ENCODE measurements at regions not wholly inside any gene's neighbourhood (a gene's known extent, or its start where the extent isn't known, plus 50 kb on each side); places are given as distances from the start of the nearest gene placed in this dataset.

DNA sequence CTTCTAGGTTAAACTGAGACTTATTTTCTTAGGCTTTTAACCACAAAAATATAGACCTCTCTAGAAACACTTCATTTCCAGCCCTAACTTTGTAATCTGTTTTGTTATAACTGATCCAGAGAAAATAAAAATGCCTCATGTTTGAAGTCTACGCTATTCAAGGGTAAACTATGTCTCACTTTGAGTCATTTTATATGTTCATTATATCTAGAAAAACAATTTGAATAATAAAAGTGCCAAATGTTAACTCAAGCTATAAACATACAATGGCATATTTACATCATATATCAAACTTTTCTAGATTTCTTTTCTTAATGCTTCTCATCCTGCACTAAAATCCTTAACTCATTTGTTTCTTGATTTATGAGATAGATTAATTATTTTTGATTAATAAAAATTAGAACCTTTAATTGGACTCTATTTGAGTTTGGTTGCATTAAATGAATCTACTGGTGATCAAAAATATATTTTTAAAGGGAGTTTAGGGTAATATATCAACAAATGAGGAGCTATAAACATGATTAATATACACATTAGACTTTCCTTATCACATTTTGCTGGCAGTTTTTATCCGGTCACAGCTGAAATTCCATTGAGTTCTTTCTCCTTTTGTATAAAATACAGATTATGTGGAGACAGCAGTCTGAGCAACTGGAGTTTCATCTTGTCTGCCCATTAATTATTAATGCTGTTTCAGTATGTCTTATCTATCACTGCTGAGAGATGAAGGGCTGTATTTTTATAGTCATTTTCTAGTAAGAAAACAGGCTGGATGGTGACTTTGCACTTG lies 246.5 kb downstream of the TBX18 start:
- DNase-seq (ENCODE audit: low read depth) = no peak
- no peak overlapping the region for H3K4me3 ChIP-seq (ENCODE audit: low read depth, low read length)
- TF ChIP-seq, protein P1, sequence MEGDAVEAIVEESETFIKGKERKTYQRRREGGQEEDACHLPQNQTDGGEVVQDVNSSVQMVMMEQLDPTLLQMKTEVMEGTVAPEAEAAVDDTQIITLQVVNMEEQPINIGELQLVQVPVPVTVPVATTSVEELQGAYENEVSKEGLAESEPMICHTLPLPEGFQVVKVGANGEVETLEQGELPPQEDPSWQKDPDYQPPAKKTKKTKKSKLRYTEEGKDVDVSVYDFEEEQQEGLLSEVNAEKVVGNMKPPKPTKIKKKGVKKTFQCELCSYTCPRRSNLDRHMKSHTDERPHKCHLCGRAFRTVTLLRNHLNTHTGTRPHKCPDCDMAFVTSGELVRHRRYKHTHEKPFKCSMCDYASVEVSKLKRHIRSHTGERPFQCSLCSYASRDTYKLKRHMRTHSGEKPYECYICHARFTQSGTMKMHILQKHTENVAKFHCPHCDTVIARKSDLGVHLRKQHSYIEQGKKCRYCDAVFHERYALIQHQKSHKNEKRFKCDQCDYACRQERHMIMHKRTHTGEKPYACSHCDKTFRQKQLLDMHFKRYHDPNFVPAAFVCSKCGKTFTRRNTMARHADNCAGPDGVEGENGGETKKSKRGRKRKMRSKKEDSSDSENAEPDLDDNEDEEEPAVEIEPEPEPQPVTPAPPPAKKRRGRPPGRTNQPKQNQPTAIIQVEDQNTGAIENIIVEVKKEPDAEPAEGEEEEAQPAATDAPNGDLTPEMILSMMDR (IDR thresholded peaks at IDR 0.05; ENCODE audit: low read depth, low read length, missing control alignments) = no peak
- in situ Hi-C loops (cut with HindIII; ENCODE audit: low sequenced_read_pairs) = no loop called here

DNA sequence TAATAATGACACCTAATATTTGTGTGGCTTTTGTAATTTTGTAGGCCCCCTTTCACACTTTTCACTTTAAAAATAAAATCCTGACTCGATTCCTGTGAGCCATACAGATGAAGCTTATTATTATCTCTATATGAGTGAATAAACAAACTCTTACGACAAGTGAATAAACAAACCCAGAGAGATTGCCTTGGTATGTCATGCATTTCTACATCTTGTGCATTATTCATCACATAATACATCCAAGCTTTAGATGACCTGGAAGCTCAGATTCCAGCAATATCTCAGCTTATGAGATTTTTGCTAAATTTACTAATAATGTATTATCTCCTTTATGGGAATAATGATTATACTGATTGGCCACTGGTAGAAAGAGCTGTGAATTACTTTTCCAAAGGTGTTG lies 248.2 kb downstream of the TBX18 start:
- TF ChIP-seq, protein P1 (IDR thresholded peaks at IDR 0.05; ENCODE audit: low read depth, low read length, missing control alignments) = no peak
- H3K4me3 ChIP-seq (ENCODE audit: low read depth, low read length) = no peak overlapping the region
- in situ Hi-C loops (cut with HindIII; ENCODE audit: low sequenced_read_pairs) = no loop called here
- DNase-seq (ENCODE audit: low read depth) = no peak

DNA sequence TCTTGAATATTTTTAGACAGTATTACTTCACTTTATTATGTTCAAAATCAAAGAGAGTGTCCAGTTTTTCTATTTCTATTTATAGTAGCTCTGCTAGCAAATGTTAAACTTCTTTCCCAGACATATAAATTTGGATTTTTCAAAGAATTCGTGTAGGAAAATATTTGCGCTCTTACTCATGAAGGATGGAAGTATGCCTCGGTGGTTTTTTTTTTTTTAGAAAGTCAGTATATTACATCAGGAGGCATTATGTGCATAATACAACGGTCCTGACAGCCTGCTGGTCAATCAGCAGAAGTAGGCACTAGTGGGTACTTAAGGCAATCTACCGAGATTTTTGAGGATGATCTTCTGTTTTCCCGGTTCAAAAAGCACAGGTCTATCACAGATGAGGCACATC lies 249.3 kb downstream of the TBX18 start:
- H3K4me3 ChIP-seq (ENCODE audit: low read depth, low read length) = no peak overlapping the region
- in situ Hi-C loops (cut with HindIII; ENCODE audit: low sequenced_read_pairs) = no loop called here
- no peak for DNase-seq (ENCODE audit: low read depth)
- TF ChIP-seq, protein P1 (IDR thresholded peaks at IDR 0.05; ENCODE audit: low read depth, low read length, missing control alignments) = no peak

DNA sequence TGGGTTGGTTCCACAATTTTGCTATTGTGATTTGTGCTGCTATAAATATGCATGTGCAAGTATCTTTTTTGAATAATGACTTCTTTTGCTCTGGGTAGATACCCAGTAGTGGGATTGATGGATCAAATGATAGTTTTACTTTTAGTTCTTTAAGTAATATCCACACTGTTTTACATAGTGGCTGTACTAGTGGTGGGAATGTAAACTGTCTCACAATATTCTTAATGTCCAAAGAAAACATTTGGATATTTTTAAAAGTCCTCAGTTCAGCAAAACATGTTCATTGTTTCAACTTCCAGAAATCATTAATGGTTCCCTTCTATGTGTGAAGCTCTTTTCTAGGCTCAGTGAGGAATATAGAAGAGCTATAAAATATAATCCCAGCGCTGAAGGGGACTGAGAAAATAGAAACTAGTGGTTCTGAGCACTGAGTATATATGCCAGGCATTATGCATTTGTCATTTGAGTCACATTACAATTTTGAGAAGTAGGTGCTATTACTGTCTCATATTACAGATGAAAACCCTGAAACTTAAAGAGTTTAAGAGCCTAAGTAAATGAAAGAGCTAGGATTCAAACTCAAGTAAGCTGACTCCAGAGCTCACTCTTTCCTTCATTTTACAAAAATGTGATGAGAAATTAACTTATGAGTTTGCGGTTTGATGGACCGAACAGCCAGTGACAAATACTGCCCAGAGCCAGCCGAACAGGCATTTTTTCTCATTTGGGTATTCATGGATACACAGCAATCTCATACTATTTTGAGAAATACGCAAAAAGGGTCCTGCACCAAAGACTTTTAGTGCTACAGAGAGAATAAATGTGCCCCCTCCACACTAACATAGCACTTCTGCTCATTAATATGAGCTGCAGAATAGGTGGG lies 250.1 kb downstream of the TBX18 start:
- TF ChIP-seq, protein P1 (IDR thresholded peaks at IDR 0.05; ENCODE audit: low read depth, low read length, missing control alignments) = no peak
- DNase-seq (ENCODE audit: low read depth) = no peak
- no peak overlapping the region for H3K4me3 ChIP-seq (ENCODE audit: low read depth, low read length)
- in situ Hi-C loops (cut with HindIII; ENCODE audit: low sequenced_read_pairs) = no loop called here

DNA sequence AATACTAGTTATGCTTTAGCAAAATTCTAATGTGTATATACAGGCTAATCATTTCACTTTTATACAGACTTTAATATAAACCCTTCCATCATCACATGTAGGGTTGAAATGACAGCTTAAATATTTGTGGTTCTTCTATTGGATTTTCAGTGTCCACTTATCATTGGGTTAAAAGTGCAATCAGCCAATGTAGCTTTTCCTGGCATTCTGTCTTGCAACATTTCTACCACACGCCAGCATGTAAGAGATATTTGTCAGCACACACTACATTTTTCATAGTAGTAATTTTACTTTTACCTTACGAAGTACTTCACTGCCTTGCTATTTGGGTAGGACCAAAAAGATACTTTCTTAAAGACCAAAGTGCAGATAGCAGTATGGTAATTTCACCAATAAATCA lies 252.0 kb downstream of the TBX18 start:
- in situ Hi-C loops (cut with HindIII; ENCODE audit: low sequenced_read_pairs) = no loop called here
- DNase-seq (ENCODE audit: low read depth) = no peak
- H3K4me3 ChIP-seq (ENCODE audit: low read depth, low read length) = no peak overlapping the region
- TF ChIP-seq, protein P1 (IDR thresholded peaks at IDR 0.05; ENCODE audit: low read depth, low read length, missing control alignments) = no peak

DNA sequence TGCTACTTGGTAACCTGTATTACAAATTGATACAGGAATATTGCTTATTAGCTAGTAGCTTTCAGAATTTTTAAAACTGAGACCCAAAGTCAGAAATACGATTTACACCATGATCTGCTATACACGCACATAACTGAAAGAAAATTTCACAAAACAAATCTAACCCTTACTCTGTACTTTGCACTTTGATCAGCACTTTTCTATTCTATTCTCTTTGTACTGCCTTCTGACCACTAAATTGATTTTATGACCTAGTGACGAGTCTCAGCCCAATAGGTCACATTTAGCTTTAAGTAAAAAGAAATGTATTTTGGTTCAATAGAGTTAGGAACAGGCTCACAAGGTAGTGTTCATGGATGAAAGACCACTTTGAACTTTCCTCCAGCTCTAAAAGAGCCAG lies 252.5 kb downstream of the TBX18 start:
- in situ Hi-C loops (cut with HindIII; ENCODE audit: low sequenced_read_pairs) = no loop called here
- TF ChIP-seq, protein P1 (IDR thresholded peaks at IDR 0.05; ENCODE audit: low read depth, low read length, missing control alignments) = no peak
- no peak overlapping the region for H3K4me3 ChIP-seq (ENCODE audit: low read depth, low read length)
- DNase-seq (ENCODE audit: low read depth) = no peak
